Brain microvascular endothelial cell (primary cell): ENCODE measurements at regions not wholly inside any gene's neighbourhood (a gene's known extent, or its start where the extent isn't known, plus 50 kb on each side); places are given as distances from the start of the nearest gene placed in this dataset.
A peak's percentile ranks its signal among the peaks of the same experiment; 100 is the strongest.

Experiments used
- DNase-seq: peaks from one replicate; pipeline ENCODE4 v3.0.0-alpha.2; 2020
- H3K27ac ChIP-seq: fragments of 250-450 bp; sonication (Bioruptor Pico); 2 replicates; pipeline ENCODE4 v1.5.1; 2020; ENCODE audit warnings: mild to moderate bottlenecking, moderate library complexity
- H3K27me3 ChIP-seq: fragments of 250-450 bp; sonication (Bioruptor Pico); replicated peaks from 2 replicates; pipeline ENCODE4 v1.5.1; 2020; ENCODE audit warnings: mild to moderate bottlenecking
- H3K36me3 ChIP-seq: fragments of 250-450 bp; sonication (Bioruptor Pico); replicated peaks from 2 replicates; pipeline ENCODE4 v1.5.1; 2020; ENCODE audit warnings: mild to moderate bottlenecking
- H3K4me3 ChIP-seq: 2 replicates; pipeline ENCODE4 v1.5.1; 2011; ENCODE audit warnings: low read depth, mild to moderate bottlenecking, control low read depth, low read length, moderate library complexity
- CTCF ChIP-seq: IDR thresholded peaks from 2 replicates; pipeline ENCODE4 v1.5.1; 2011; ENCODE audit warnings: low read depth, mild to moderate bottlenecking, moderate library complexity, low read length, control low read depth, inconsistent platforms; ENCODE audit errors: missing control alignments
- in situ Hi-C: cut with HindIII; loops from 2 replicates; pipeline ENCODE4 v1.10.0; 2017; ENCODE audit warnings: low sequenced_read_pairs, low pct_ligation_motif_present

GRCh38 chr16:50469121-50469743 is 79.0 kb upstream of the NKD1 start:
- in situ Hi-C loops: no loop called here
- H3K27ac ChIP-seq: no peak overlapping the region
- peaks cover 13% of the 10 kb centered on the region for H3K27me3 ChIP-seq
- DNase-seq: no peak
- no peak for TF ChIP-seq CTCF
- no peak overlapping the region for H3K4me3 ChIP-seq
- no peaks in the 10 kb centered on the region for H3K36me3 ChIP-seq

DNA sequence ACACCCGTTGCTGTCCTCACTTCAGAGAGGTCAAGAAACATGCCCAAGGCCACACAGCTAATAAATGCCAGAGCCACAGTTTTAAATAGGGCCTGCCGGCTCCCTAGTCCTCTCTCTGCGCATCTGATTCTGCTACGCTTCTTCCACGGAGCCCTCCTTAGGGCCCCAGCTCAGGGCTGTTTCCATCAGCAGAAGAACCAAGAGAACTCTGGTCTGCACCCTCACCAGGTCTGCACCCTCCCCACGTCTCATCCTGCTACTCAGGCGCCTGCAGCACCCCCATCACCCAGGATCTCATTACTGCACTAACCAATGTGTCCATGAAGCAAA is 79.5 kb upstream of the NKD1 start:
- no peak for TF ChIP-seq CTCF
- Histone ChIP-seq H3K27ac (no peak overlapping the region), H3K36me3 (no peaks in the 10 kb centered on the region), H3K4me3 (no peak overlapping the region), H3K27me3 (peaks cover 13% of the 10 kb centered on the region)
- in situ Hi-C loops: no loop called here
- DNase-seq: no peak

DNA sequence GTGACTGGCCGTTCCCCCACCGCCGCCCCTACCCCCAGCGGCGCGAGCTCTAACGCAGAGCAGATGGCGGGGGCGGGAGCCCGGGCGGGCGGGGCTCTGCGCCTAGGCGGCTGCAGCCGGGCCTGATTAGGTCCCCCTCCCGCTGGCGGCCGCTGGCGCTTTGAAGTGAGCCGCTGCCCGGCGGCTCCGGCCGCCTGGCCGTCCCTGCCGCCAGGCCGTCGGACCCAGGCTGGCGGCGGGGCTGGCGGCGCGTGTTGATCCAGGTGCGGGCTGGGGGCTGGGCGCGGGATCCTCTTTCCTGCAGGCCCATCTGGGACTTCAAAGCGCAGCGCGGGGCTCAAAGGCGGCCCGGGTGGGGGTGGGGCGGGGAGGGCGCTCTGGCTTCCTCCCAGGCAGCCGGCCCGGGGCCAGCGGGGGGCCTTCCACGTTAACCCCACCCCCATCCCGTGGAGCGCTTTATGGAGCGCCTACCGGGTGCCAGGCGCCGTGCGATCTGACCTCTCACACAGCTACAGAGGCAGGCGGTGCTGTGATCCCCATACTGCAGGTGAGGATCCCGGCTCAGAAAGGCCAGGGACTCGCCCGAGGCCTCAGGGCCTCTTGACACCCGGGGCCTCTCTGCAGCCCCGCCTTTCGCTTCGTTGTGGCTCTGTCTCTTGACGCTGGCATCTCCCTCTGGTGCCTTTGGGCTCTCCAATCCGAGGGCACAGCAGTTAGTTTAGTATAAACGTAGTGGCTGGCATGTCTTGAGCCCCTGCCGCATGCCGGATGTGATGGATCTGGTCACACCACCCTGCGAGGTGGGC is 80.0 kb upstream of the NKD1 start:
- in situ Hi-C loops: no loop called here
- H3K36me3 ChIP-seq: no peaks in the 10 kb centered on the region
- H3K4me3 ChIP-seq: peak overlapping the region; percentile 40
- no peak for TF ChIP-seq CTCF
- DNase-seq: peak; percentile 3
- peaks cover 13% of the 10 kb centered on the region for H3K27me3 ChIP-seq
- H3K27ac ChIP-seq: no peak overlapping the region

GRCh38 chr16:50467559-50467942 is 80.6 kb upstream of the NKD1 start:
- H3K27me3 ChIP-seq: peaks cover 13% of the 10 kb centered on the region
- no peak for TF ChIP-seq CTCF
- H3K36me3 ChIP-seq: no peaks in the 10 kb centered on the region
- no peak for DNase-seq
- in situ Hi-C loops: no loop called here
- H3K4me3 ChIP-seq: peak overlapping the region; percentile 31
- no peak overlapping the region for H3K27ac ChIP-seq

GRCh38 chr16:50466170-50466569 is 82.0 kb upstream of the NKD1 start:
- no peak overlapping the region for H3K4me3 ChIP-seq
- H3K27me3 ChIP-seq: peaks cover 13% of the 10 kb centered on the region
- no peak overlapping the region for H3K27ac ChIP-seq
- in situ Hi-C loops: no loop called here
- DNase-seq: no peak
- no peaks in the 10 kb centered on the region for H3K36me3 ChIP-seq
- TF ChIP-seq CTCF: no peak
